NCI-H146 treated with DMSO at 0.1 percent for 48 hours (cell line): ENCODE measurements at regions not wholly inside any gene's neighbourhood (a gene's known extent, or its start where the extent isn't known, plus 50 kb on each side); places are given as distances from the start of the nearest gene placed in this dataset.
"Not testable (repeated sequence)": the region's sequence is repeated elsewhere in the genome, so short reads cannot be mapped to it uniquely, and the experiment has no call there.

Experiments used
- DNase-seq: peaks from one replicate; lab custom pipeline; 2025; ENCODE audit not compliant: unreplicated experiment; lab: John Stamatoyannopoulos, UW

GRCh38 chr5:32916648-32917047 is 205.5 kb downstream of the NPR3 start:
- DNase-seq: no peak

GRCh38 chr5:32928761-32929160 is 217.6 kb downstream of the NPR3 start:
- no peak for DNase-seq

- DNase-seq: not testable (repeated sequence)
Measured at GRCh38 chr5:32931438-32931837, 220.3 kb downstream of the NPR3 start.

- DNase-seq: no peak
Measured at GRCh38 chr5:32932241-32932935, 221.3 kb downstream of the NPR3 start.

- no peak for DNase-seq
Measured at GRCh38 chr5:32933692-32934091, 222.6 kb downstream of the NPR3 start.

- no peak for DNase-seq
Measured at GRCh38 chr5:32934529-32934928, 223.4 kb downstream of the NPR3 start.

- DNase-seq: no peak
Measured at GRCh38 chr5:32935283-32935682, 224.2 kb downstream of the NPR3 start.

- DNase-seq: no peak
Measured at GRCh38 chr5:32936329-32936728, 225.2 kb downstream of the NPR3 start.

- peak; percentile 1 for DNase-seq
Measured at GRCh38 chr5:32942225-32942989, 231.3 kb downstream of the NPR3 start.

- no peak for DNase-seq
Measured at GRCh38 chr5:32949286-32949970, 238.3 kb downstream of the NPR3 start.

GRCh38 chr5:32951003-32951402 is 239.9 kb downstream of the NPR3 start:
- DNase-seq: no peak

- DNase-seq: no peak
Measured at GRCh38 chr5:32951878-32952277, 240.8 kb downstream of the NPR3 start.

- DNase-seq: not testable (repeated sequence)
Measured at GRCh38 chr5:32952421-32952820, 241.3 kb downstream of the NPR3 start.

- no peak for DNase-seq
Measured at GRCh38 chr5:32953694-32954093, 242.6 kb downstream of the NPR3 start.

GRCh38 chr5:32955814-32956213 is 244.7 kb downstream of the NPR3 start:
- DNase-seq: no peak

GRCh38 chr5:32960340-32961058 is 249.4 kb downstream of the NPR3 start:
- DNase-seq: no peak

- no peak for DNase-seq
Measured at GRCh38 chr5:32961059-32961415, 249.9 kb downstream of the NPR3 start.

GRCh38 chr5:32964261-32964660 is 253.1 kb downstream of the NPR3 start:
- no peak for DNase-seq

GRCh38 chr5:32973646-32974045 is 262.5 kb downstream of the NPR3 start:
- no peak for DNase-seq

- DNase-seq: no peak
Measured at GRCh38 chr5:32975656-32976375, 264.7 kb downstream of the NPR3 start.

- DNase-seq: no peak
Measured at GRCh38 chr5:32981061-32981460, 269.9 kb downstream of the NPR3 start.
